ENCODE measurements at regions not wholly inside any gene's neighbourhood (a gene's known extent, or its start where the extent isn't known, plus 50 kb on each side); places are given as distances from the start of the nearest gene placed in this dataset.

DNA sequence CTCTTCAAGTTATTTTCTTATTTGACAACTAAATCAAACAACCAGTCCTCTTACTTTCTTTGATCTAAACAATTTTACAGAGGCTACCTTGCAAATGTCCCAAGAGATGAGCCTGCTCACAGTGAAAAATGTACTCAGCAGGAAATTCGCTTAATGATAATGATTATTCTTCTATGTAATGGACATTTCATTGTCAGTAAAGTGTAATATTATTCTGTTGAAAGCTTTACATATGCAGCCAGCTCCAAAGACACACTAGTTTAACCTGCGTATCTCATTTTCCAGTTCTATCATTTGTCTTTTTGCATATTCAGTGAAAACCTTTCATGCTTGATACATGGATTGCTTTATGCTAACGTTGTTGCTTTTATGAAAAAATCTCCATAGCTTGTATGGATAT lies 758.7 kb upstream of the ZNF608 start:
- no peak overlapping the region for H3K4me3 ChIP-seq
- H3K4me3 Mint-ChIP-seq, result no peak overlapping the region
- no peak for DNase-seq (ENCODE audit: low spot score)
- H3K36me3 ChIP-seq, result no peaks in the 10 kb centered on the region
- H4K20me1 ChIP-seq (ENCODE audit: low read depth), result no peaks in the 10 kb centered on the region
- H3K4me1 Mint-ChIP-seq, result peaks cover 11% of the 10 kb centered on the region
- H3K79me2 ChIP-seq (ENCODE audit: low read depth), result no peaks in the 10 kb centered on the region
- H3K36me3 Mint-ChIP-seq, result peaks cover 2% of the 10 kb centered on the region
- H3K27ac Mint-ChIP-seq, result no peak overlapping the region
- TF ChIP-seq CTCF (IDR thresholded peaks at IDR 0.05) (no peak), EZH2phosphoT487 (IDR thresholded peaks at IDR 0.05) (no peak), EZH2 (IDR thresholded peaks at IDR 0.05) (no peak)
- peaks cover 6% of the 10 kb centered on the region for H3K9me3 Mint-ChIP-seq
- peaks cover 8% of the 10 kb centered on the region for H3K27me3 Mint-ChIP-seq (ENCODE audit: insufficient read depth, low read depth)
- no peak overlapping the region for H3K9ac ChIP-seq
- H2AFZ ChIP-seq (replicated peaks), result no peak overlapping the region
- no peaks in the 10 kb centered on the region for H3F3A ChIP-seq (ENCODE audit: low read depth)
- no peaks in the 10 kb centered on the region for H3K27me3 ChIP-seq
- no peak overlapping the region for H3K4me2 ChIP-seq
- H3K4me1 ChIP-seq, result peaks cover 11% of the 10 kb centered on the region
- H3K9me3 ChIP-seq (ENCODE audit: low read depth), result no peaks in the 10 kb centered on the region
- no peak overlapping the region for H3K27ac ChIP-seq

- no peaks in the 10 kb centered on the region for H3K36me3 ChIP-seq
These were observed 759.7 kb upstream of the ZNF608 start for GRCh38 chr5:125506124-125506523.

DNA sequence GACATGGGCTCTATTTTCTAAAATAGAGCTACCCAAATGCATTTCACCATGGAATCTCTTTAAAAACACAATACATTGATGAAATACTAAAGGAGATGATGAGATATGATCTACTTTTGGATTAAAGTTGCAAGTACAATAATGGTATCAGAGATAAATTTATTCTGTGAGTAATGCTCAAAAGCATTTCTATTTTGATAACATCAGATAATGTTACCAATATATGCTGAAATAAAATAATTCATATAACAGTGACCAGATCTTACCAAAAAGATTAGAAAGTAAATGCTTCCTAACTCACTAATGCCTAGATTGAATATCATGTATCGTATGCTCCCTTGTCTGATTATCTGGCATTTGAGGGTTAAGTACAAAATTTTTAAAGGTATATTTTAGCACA lies 761.8 kb upstream of the ZNF608 start:
- H3K4me2 ChIP-seq, result no peak overlapping the region
- no peaks in the 10 kb centered on the region for H3F3A ChIP-seq (ENCODE audit: low read depth)
- H4K20me1 ChIP-seq (ENCODE audit: low read depth), result no peaks in the 10 kb centered on the region
- H3K4me3 ChIP-seq, result no peak overlapping the region
- no peaks in the 10 kb centered on the region for H3K4me1 ChIP-seq
- peaks cover 11% of the 10 kb centered on the region for H3K9me3 Mint-ChIP-seq
- no peaks in the 10 kb centered on the region for H3K9me3 ChIP-seq (ENCODE audit: low read depth)
- H3K36me3 Mint-ChIP-seq, result peaks cover 2% of the 10 kb centered on the region
- no peaks in the 10 kb centered on the region for H3K36me3 ChIP-seq
- no peak for DNase-seq (ENCODE audit: low spot score)
- H2AFZ ChIP-seq (replicated peaks), result no peak overlapping the region
- no peak overlapping the region for H3K9ac ChIP-seq
- H3K27ac ChIP-seq, result no peak overlapping the region
- no peaks in the 10 kb centered on the region for H3K4me1 Mint-ChIP-seq
- H3K27me3 ChIP-seq, result no peaks in the 10 kb centered on the region
- TF ChIP-seq EZH2 (IDR thresholded peaks at IDR 0.05) (no peak), EZH2phosphoT487 (IDR thresholded peaks at IDR 0.05) (no peak), CTCF (IDR thresholded peaks at IDR 0.05) (no peak)
- H3K27ac Mint-ChIP-seq, result no peak overlapping the region
- no peaks in the 10 kb centered on the region for H3K79me2 ChIP-seq (ENCODE audit: low read depth)
- H3K4me3 Mint-ChIP-seq, result no peak overlapping the region
- H3K27me3 Mint-ChIP-seq (ENCODE audit: insufficient read depth, low read depth), result peaks cover 8% of the 10 kb centered on the region

More at GRCh38 chr5:125506124-125506523, 759.7 kb upstream of the ZNF608 start:
- H3K27me3 ChIP-seq, result no peaks in the 10 kb centered on the region
- DNase-seq (ENCODE audit: low spot score), result no peak
- H4K20me1 ChIP-seq (ENCODE audit: low read depth), result no peaks in the 10 kb centered on the region
- no peak overlapping the region for H3K27ac ChIP-seq
- no peak overlapping the region for H3K4me3 ChIP-seq
- Mint-ChIP-seq H3K36me3 (peaks cover 2% of the 10 kb centered on the region), H3K27ac (no peak overlapping the region), H3K9me3 (peaks cover 6% of the 10 kb centered on the region), H3K4me3 (no peak overlapping the region), H3K4me1 (peaks cover 6% of the 10 kb centered on the region), H3K27me3 (ENCODE audit: insufficient read depth, low read depth) (peaks cover 8% of the 10 kb centered on the region)
- TF ChIP-seq EZH2 (IDR thresholded peaks at IDR 0.05), result no peak
- no peak for TF ChIP-seq EZH2phosphoT487 (IDR thresholded peaks at IDR 0.05)
- no peak for TF ChIP-seq CTCF (IDR thresholded peaks at IDR 0.05)
- no peak overlapping the region for H3K9ac ChIP-seq
- no peak overlapping the region for H3K4me2 ChIP-seq
- H2AFZ ChIP-seq (replicated peaks), result no peak overlapping the region
- peaks cover 7% of the 10 kb centered on the region for H3K4me1 ChIP-seq
- H3K79me2 ChIP-seq (ENCODE audit: low read depth), result no peaks in the 10 kb centered on the region
- no peaks in the 10 kb centered on the region for H3K9me3 ChIP-seq (ENCODE audit: low read depth)
- no peaks in the 10 kb centered on the region for H3F3A ChIP-seq (ENCODE audit: low read depth)
